ENCODE measurements at regions not wholly inside any gene's neighbourhood (a gene's known extent, or its start where the extent isn't known, plus 50 kb on each side); places are given as distances from the start of the nearest gene placed in this dataset.

- Histone ChIP-seq H3K36me3 (ENCODE audit: control insufficient read depth, low read length) (no peaks in the 10 kb centered on the region), H4K20me1 (ENCODE audit: control insufficient read depth, insufficient read depth, low read depth, low read length) (no peaks in the 10 kb centered on the region), H3K9me2 (replicated peaks; ENCODE audit: control insufficient read depth, low read length) (no peaks in the 10 kb centered on the region), H3K27ac (ENCODE audit: low read depth, low read length) (no peak overlapping the region), H3K4me3 (ENCODE audit: low read length) (no peak overlapping the region), H3K4me2 (ENCODE audit: low read length) (no peak overlapping the region), H3K27me3 (ENCODE audit: control insufficient read depth, low read length) (no peaks in the 10 kb centered on the region), H3F3A (ENCODE audit: control insufficient read depth, insufficient read depth) (no peaks in the 10 kb centered on the region), H3K9me3 (ENCODE audit: control insufficient read depth, insufficient read depth, low read length) (no peaks in the 10 kb centered on the region), H3K4me1 (ENCODE audit: control insufficient read depth, low read length) (no peaks in the 10 kb centered on the region), H3K79me2 (ENCODE audit: control insufficient read depth, low read length) (no peaks in the 10 kb centered on the region)
- no peak for TF ChIP-seq CTCF (IDR thresholded peaks at IDR 0.05; ENCODE audit: low read depth, low read length, poor library complexity, severe bottlenecking)
- TF ChIP-seq EZH2phosphoT487 (IDR thresholded peaks at IDR 0.05; ENCODE audit: borderline replicate concordance, low read length) = no peak
These were observed 1243.8 kb downstream of the CDY2B start for GRCh38 chrY:16636254-16636653.

GRCh38 chrY:16629146-16629545 lies 1250.9 kb downstream of the CDY2B start:
- no peak overlapping the region for H3K27ac ChIP-seq (ENCODE audit: low read depth, low read length)
- no peaks in the 10 kb centered on the region for H3K36me3 ChIP-seq (ENCODE audit: control insufficient read depth, low read length)
- H3K4me3 ChIP-seq (ENCODE audit: low read length) = no peak overlapping the region
- TF ChIP-seq EZH2phosphoT487 (IDR thresholded peaks at IDR 0.05; ENCODE audit: borderline replicate concordance, low read length) = no peak
- TF ChIP-seq CTCF (IDR thresholded peaks at IDR 0.05; ENCODE audit: low read depth, low read length, poor library complexity, severe bottlenecking) = no peak
- no peaks in the 10 kb centered on the region for H3K27me3 ChIP-seq (ENCODE audit: control insufficient read depth, low read length)
- no peaks in the 10 kb centered on the region for H3K79me2 ChIP-seq (ENCODE audit: control insufficient read depth, low read length)
- no peaks in the 10 kb centered on the region for H3K4me1 ChIP-seq (ENCODE audit: control insufficient read depth, low read length)
- no peaks in the 10 kb centered on the region for H3K9me2 ChIP-seq (replicated peaks; ENCODE audit: control insufficient read depth, low read length)
- no peaks in the 10 kb centered on the region for H3F3A ChIP-seq (ENCODE audit: control insufficient read depth, insufficient read depth)
- H3K4me2 ChIP-seq (ENCODE audit: low read length) = no peak overlapping the region
- H4K20me1 ChIP-seq (ENCODE audit: control insufficient read depth, insufficient read depth, low read depth, low read length) = no peaks in the 10 kb centered on the region
- H3K9me3 ChIP-seq (ENCODE audit: control insufficient read depth, insufficient read depth, low read length) = no peaks in the 10 kb centered on the region

GRCh38 chrY:16627122-16627521 lies 1252.9 kb downstream of the CDY2B start:
- no peaks in the 10 kb centered on the region for H3K27me3 ChIP-seq (ENCODE audit: control insufficient read depth, low read length)
- H3F3A ChIP-seq (ENCODE audit: control insufficient read depth, insufficient read depth) = no peaks in the 10 kb centered on the region
- H3K79me2 ChIP-seq (ENCODE audit: control insufficient read depth, low read length) = no peaks in the 10 kb centered on the region

More at GRCh38 chrY:16627122-16627521, 1252.9 kb downstream of the CDY2B start:
- H3K27ac ChIP-seq (ENCODE audit: low read depth, low read length) = no peak overlapping the region
- H4K20me1 ChIP-seq (ENCODE audit: control insufficient read depth, insufficient read depth, low read depth, low read length) = no peaks in the 10 kb centered on the region
- no peak for TF ChIP-seq CTCF (IDR thresholded peaks at IDR 0.05; ENCODE audit: low read depth, low read length, poor library complexity, severe bottlenecking)
- TF ChIP-seq EZH2phosphoT487 (IDR thresholded peaks at IDR 0.05; ENCODE audit: borderline replicate concordance, low read length) = no peak
- no peak overlapping the region for H3K4me2 ChIP-seq (ENCODE audit: low read length)
- no peaks in the 10 kb centered on the region for H3K36me3 ChIP-seq (ENCODE audit: control insufficient read depth, low read length)
- H3K4me3 ChIP-seq (ENCODE audit: low read length) = no peak overlapping the region
- no peaks in the 10 kb centered on the region for H3K9me2 ChIP-seq (replicated peaks; ENCODE audit: control insufficient read depth, low read length)
- H3K9me3 ChIP-seq (ENCODE audit: control insufficient read depth, insufficient read depth, low read length) = no peaks in the 10 kb centered on the region
- H3K4me1 ChIP-seq (ENCODE audit: control insufficient read depth, low read length) = no peaks in the 10 kb centered on the region
